CD14-positive monocyte (primary cell): ENCODE measurements at regions not wholly inside any gene's neighbourhood (a gene's known extent, or its start where the extent isn't known, plus 50 kb on each side); places are given as distances from the start of the nearest gene placed in this dataset.

Source experiments
- DNase-seq, 3 donors: peaks; one replicate each; pipeline ENCODE4 v3.0.0-alpha.2; 2011 to 2022
- H2AFZ ChIP-seq: 2 replicates; pipeline ENCODE4 v1.6.0; 2012; ENCODE audit warnings: mild to moderate bottlenecking, low read depth, low read length, inconsistent platforms; ENCODE audit not compliant: insufficient read depth, poor library complexity, severe bottlenecking
- H3K27ac ChIP-seq, 2 donors: 1 replicate in 1 of 2; 2 replicates in 1 of 2; pipeline ENCODE4 v1.5.1; 2012 to 2013; ENCODE audit warnings: low read length in 2 of 2, control low read depth in 1 of 2, inconsistent platforms in 1 of 2, low read depth in 1 of 2, mild to moderate bottlenecking in 1 of 2
- H3K27me3 ChIP-seq, 2 donors: one replicate each; pipeline versions ENCODE4 v1.6.0 to v1.6.1; 2011 to 2013; ENCODE audit warnings: low read length in 2 of 2; ENCODE audit not compliant: control insufficient read depth in 2 of 2, insufficient read depth in 2 of 2
- H3K36me3 ChIP-seq, 2 donors: replicated peaks in 1 of 2; 1 replicate in 1 of 2; 2 replicates in 1 of 2; pipeline versions ENCODE4 v1.5.1 to v1.6.1; 2012 to 2013; ENCODE audit warnings: low read length in 2 of 2, control low read depth in 1 of 2, inconsistent platforms in 1 of 2, mild to moderate bottlenecking in 1 of 2; ENCODE audit not compliant: insufficient read depth in 2 of 2, control insufficient read depth in 1 of 2
- H3K4me1 ChIP-seq, 2 donors: 1 replicate in 1 of 2; 2 replicates in 1 of 2; pipeline versions ENCODE4 v1.5.1 to v1.6.1; 2012 to 2013; ENCODE audit warnings: low read length in 2 of 2, control low read depth in 1 of 2, inconsistent platforms in 1 of 2, mild to moderate bottlenecking in 1 of 2, moderate library complexity in 1 of 2; ENCODE audit not compliant: insufficient read depth in 2 of 2, control insufficient read depth in 1 of 2
- H3K4me2 ChIP-seq: replicated peaks from 2 replicates; pipeline ENCODE3; 2012; ENCODE audit warnings: low read length, moderate library complexity, mild to moderate bottlenecking; ENCODE audit not compliant: poor library complexity, severe bottlenecking; ENCODE audit errors: extremely low read depth
- H3K4me3 ChIP-seq, 3 experiments: fragments of 200-600 bp in 1 of 3; sonication (generic) in 1 of 3; replicated peaks in 1 of 3; 1 replicate in 2 of 3; 2 replicates in 1 of 3; pipeline ENCODE4 v1.5.1; 2011 to 2013; ENCODE audit warnings: low read length in 3 of 3, mild to moderate bottlenecking in 3 of 3, control low read depth in 2 of 3, low read depth in 2 of 3, inconsistent platforms in 1 of 3, moderate library complexity in 1 of 3
- H3K79me2 ChIP-seq: 2 replicates; pipeline ENCODE4 v1.6.0; 2012; ENCODE audit warnings: mild to moderate bottlenecking, control low read depth, inconsistent platforms, low read length, moderate library complexity; ENCODE audit not compliant: insufficient read depth
- H3K9ac ChIP-seq: 2 replicates; pipeline ENCODE4 v1.6.0; 2017; ENCODE audit warnings: low read length, mild to moderate bottlenecking; ENCODE audit not compliant: insufficient read depth, poor library complexity, severe bottlenecking
- H3K9me3 ChIP-seq, 2 donors: replicated peaks in 1 of 2; 1 replicate in 1 of 2; 2 replicates in 1 of 2; pipeline versions ENCODE4 v1.5.1 to v1.6.1; 2012 to 2013; ENCODE audit warnings: low read length in 2 of 2, control low read depth in 1 of 2; ENCODE audit not compliant: control insufficient read depth in 1 of 2, insufficient read depth in 1 of 2
- H4K20me1 ChIP-seq: 2 replicates; pipeline ENCODE4 v1.6.0; 2012; ENCODE audit warnings: mild to moderate bottlenecking, low read length, control low read depth, moderate library complexity; ENCODE audit not compliant: insufficient read depth
- H3K27ac Mint-ChIP-seq, 7 donors: one replicate each; pipeline ENCODE4 v1.8.0; 2020; ENCODE audit warnings: mild to moderate bottlenecking in 7 of 7, mixed read lengths in 7 of 7, moderate library complexity in 6 of 7, inconsistent platforms in 2 of 7
- H3K27me3 Mint-ChIP-seq, 3 donors: one replicate each; pipeline ENCODE4 v1.8.0; 2021 to 2022; ENCODE audit warnings: low read depth in 3 of 3, mild to moderate bottlenecking in 3 of 3, mixed read lengths in 3 of 3, moderate library complexity in 3 of 3, inconsistent platforms in 1 of 3
- H3K36me3 Mint-ChIP-seq, 2 donors: one replicate each; pipeline ENCODE4 v1.8.0; 2020; ENCODE audit warnings: mixed read lengths in 2 of 2, inconsistent platforms in 1 of 2, mild to moderate bottlenecking in 1 of 2
- H3K4me1 Mint-ChIP-seq: one replicate; pipeline ENCODE4 v1.8.0; 2020; ENCODE audit warnings: mild to moderate bottlenecking, mixed read lengths
- H3K4me3 Mint-ChIP-seq, 2 donors: one replicate each; pipeline ENCODE4 v1.8.0; 2020; ENCODE audit warnings: mild to moderate bottlenecking in 2 of 2, mixed read lengths in 2 of 2, moderate library complexity in 1 of 2
- H3K9me3 Mint-ChIP-seq, 7 donors: one replicate each; pipeline ENCODE4 v1.8.0; 2020 to 2022; ENCODE audit warnings: mixed read lengths in 7 of 7, mild to moderate bottlenecking in 6 of 7, moderate library complexity in 6 of 7, inconsistent platforms in 2 of 7
- WGBS: methylation state at CpG from one replicate; pipeline ENCODE4 v1.1.5; 2013; ENCODE audit warnings: missing lambda C conversion rate; ENCODE audit not compliant: insufficient coverage; 5-methylcytosine and 5-hydroxymethylcytosine counted together
- intact Hi-C, 2 donors: fragments of 100-400 bp; cut with micrococcal nuclease; formaldehyde crosslinking; loops; one replicate each; pipeline versions ENCODE4 v1.15.0 to v1.15.1; 2023
- TF ChIP-seq, protein P1 (sequence below): fragments of 200-600 bp; IDR thresholded peaks from one replicate; pipeline ENCODE4 v1.8.0; 2022; ENCODE audit warnings: antibody characterized with exemption, mild to moderate bottlenecking

- H3K27me3 Mint-ChIP-seq: peaks cover 17 to 30% (median 22%) of the 10 kb centered on the region in 3 donors
- H3K79me2 ChIP-seq: no peaks in the 10 kb centered on the region
- peak overlapping the region; percentile 73 for H3K4me2 ChIP-seq
- peak overlapping the region in 2 of 7 donors; percentile 22 to 85 for H3K27ac Mint-ChIP-seq
- H3K4me1 ChIP-seq: peaks cover 11 to 28% of the 10 kb centered on the region in 2 donors
- TF ChIP-seq, protein P1, sequence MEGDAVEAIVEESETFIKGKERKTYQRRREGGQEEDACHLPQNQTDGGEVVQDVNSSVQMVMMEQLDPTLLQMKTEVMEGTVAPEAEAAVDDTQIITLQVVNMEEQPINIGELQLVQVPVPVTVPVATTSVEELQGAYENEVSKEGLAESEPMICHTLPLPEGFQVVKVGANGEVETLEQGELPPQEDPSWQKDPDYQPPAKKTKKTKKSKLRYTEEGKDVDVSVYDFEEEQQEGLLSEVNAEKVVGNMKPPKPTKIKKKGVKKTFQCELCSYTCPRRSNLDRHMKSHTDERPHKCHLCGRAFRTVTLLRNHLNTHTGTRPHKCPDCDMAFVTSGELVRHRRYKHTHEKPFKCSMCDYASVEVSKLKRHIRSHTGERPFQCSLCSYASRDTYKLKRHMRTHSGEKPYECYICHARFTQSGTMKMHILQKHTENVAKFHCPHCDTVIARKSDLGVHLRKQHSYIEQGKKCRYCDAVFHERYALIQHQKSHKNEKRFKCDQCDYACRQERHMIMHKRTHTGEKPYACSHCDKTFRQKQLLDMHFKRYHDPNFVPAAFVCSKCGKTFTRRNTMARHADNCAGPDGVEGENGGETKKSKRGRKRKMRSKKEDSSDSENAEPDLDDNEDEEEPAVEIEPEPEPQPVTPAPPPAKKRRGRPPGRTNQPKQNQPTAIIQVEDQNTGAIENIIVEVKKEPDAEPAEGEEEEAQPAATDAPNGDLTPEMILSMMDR: no peak
- peak overlapping the region in 1 of 3 experiments; percentile 69 for H3K4me3 ChIP-seq
- H3K9me3 Mint-ChIP-seq: peaks cover 0 to 4% (median 0%) of the 10 kb centered on the region in 7 donors
- H4K20me1 ChIP-seq: no peaks in the 10 kb centered on the region
- no peak for DNase-seq
- H3K4me3 Mint-ChIP-seq: peak overlapping the region; percentile 71 to 91
- peaks cover 0 to 20% of the 10 kb centered on the region in 2 donors for H3K27me3 ChIP-seq
- H3K36me3 ChIP-seq: no peaks in the 10 kb centered on the region
- peak overlapping the region; percentile 65 for H2AFZ ChIP-seq
- H3K4me1 Mint-ChIP-seq: peaks cover 20% of the 10 kb centered on the region
- intact Hi-C loops: no loop called here
- 17% methylated on average over 1 of the region's 3 CpGs for WGBS
- H3K9ac ChIP-seq: peak overlapping the region; percentile 8
- peaks cover 0 to 2% of the 10 kb centered on the region in 2 donors for H3K36me3 Mint-ChIP-seq
- no peaks in the 10 kb centered on the region for H3K9me3 ChIP-seq
- H3K27ac ChIP-seq: no peak overlapping the region
Measured at GRCh38 chr22:46026899-46027210, 49.9 kb upstream of the WNT7B start.

- peak overlapping the region; percentile 71 to 91 for H3K4me3 Mint-ChIP-seq
- peak overlapping the region in 1 of 3 experiments; percentile 69 for H3K4me3 ChIP-seq
- peaks cover 15 to 33% of the 10 kb centered on the region in 2 donors for H3K4me1 ChIP-seq
- peak overlapping the region; percentile 65 for H2AFZ ChIP-seq
- peaks cover 0 to 2% of the 10 kb centered on the region in 2 donors for H3K36me3 Mint-ChIP-seq
- H3K36me3 ChIP-seq: no peaks in the 10 kb centered on the region
- intact Hi-C loops: no loop called here
- H3K9me3 ChIP-seq: no peaks in the 10 kb centered on the region
- WGBS: 21% methylated on average over 82 of the region's 89 CpGs
- H3K4me2 ChIP-seq: peak overlapping the region; percentile 73
- H3K27me3 Mint-ChIP-seq: peaks cover 17 to 30% (median 22%) of the 10 kb centered on the region in 3 donors
- peaks cover 24% of the 10 kb centered on the region for H3K4me1 Mint-ChIP-seq
- H3K9ac ChIP-seq: peak overlapping the region; percentile 8
- H4K20me1 ChIP-seq: no peaks in the 10 kb centered on the region
- peaks cover 0 to 20% of the 10 kb centered on the region in 2 donors for H3K27me3 ChIP-seq
- TF ChIP-seq, protein P1: peak; percentile 29
- peak overlapping the region in 1 of 7 donors; percentile 85 for H3K27ac Mint-ChIP-seq
- H3K79me2 ChIP-seq: no peaks in the 10 kb centered on the region
- no peak overlapping the region for H3K27ac ChIP-seq
- peak in 2 of 3 donors; percentile 48 to 55 for DNase-seq
- peaks cover 0 to 4% (median 0%) of the 10 kb centered on the region in 7 donors for H3K9me3 Mint-ChIP-seq
Measured at GRCh38 chr22:46027211-46028105, 50.5 kb upstream of the WNT7B start.
